Testis (tissue), 2 donors: ENCODE measurements at regions not wholly inside any gene's neighbourhood (a gene's known extent, or its start where the extent isn't known, plus 50 kb on each side); places are given as distances from the start of the nearest gene placed in this dataset.
"Not testable (repeated sequence)": the region's sequence is repeated elsewhere in the genome, so short reads cannot be mapped to it uniquely, and the experiment has no call there.

ENCODE experiments used
- DNase-seq: peaks from one replicate; pipeline ENCODE4 v3.0.0-alpha.2; 2019
- H3K27ac ChIP-seq, 2 donors: fragments of 200-600 bp; sonication (generic); one replicate each; pipeline ENCODE4 v1.5.1; 2019
- H3K27me3 ChIP-seq: fragments of 200-600 bp; sonication (generic); one replicate; pipeline ENCODE4 v1.5.1; 2019
- H3K36me3 ChIP-seq: fragments of 200-600 bp; sonication (generic); one replicate; pipeline ENCODE4 v1.5.1; 2017; ENCODE audit warnings: low read depth; ENCODE audit errors: missing control alignments
- H3K4me1 ChIP-seq: fragments of 200-600 bp; sonication (generic); one replicate; pipeline ENCODE4 v1.5.1; 2019
- H3K4me3 ChIP-seq, 2 donors: fragments of 200-600 bp; sonication (generic); one replicate each; pipeline ENCODE4 v1.5.1; 2017 to 2019
- H3K9me3 ChIP-seq: fragments of 200-600 bp; sonication (generic); one replicate; pipeline ENCODE4 v1.5.1; 2017
- CTCF ChIP-seq, 3 experiments: fragments of 450-650 bp in 2 of 3; fragments of 200-600 bp in 1 of 3; sonication (generic) in 1 of 3; IDR thresholded peaks; one replicate each; pipeline ENCODE4 v1.5.1; 2016 to 2019; ENCODE audit warnings: antibody characterized with exemption in 3 of 3, mild to moderate bottlenecking in 2 of 3, moderate library complexity in 1 of 3
- POLR2A ChIP-seq: fragments of 450-650 bp; IDR thresholded peaks from one replicate; pipeline ENCODE4 v1.6.1; 2017; ENCODE audit warnings: antibody characterized with exemption, mild to moderate bottlenecking, moderate library complexity
- WGBS, 2 donors: methylation state at CpG; one replicate each; pipeline ENCODE4 v1.1.5; 2018; 5-methylcytosine and 5-hydroxymethylcytosine counted together
- intact Hi-C: fragments of 100-400 bp; cut with DNase I; formaldehyde crosslinking; loops from one replicate; pipeline ENCODE4 v1.15.1; 2023; ENCODE audit warnings: low total_unique reads

GRCh38 chr17:20774472-20775135, 195.1 kb downstream of the CDRT15L2 start:
- Histone ChIP-seq H3K4me3 (no peak overlapping the region), H3K9me3 (no peaks in the 10 kb centered on the region), H3K36me3 (no peaks in the 10 kb centered on the region), H3K27me3 (no peaks in the 10 kb centered on the region), H3K4me1 (no peaks in the 10 kb centered on the region), H3K27ac (no peak overlapping the region)
- DNase-seq: no peak
- intact Hi-C loops: no loop called here
- no peak for TF ChIP-seq POLR2A
- no peak for TF ChIP-seq CTCF (IDR thresholded peaks at IDR 0.05)
- WGBS, 2 donors: 57 to 62% methylated on average over 4 of the region's 4 CpGs

GRCh38 chr17:20775331-20775730, 195.8 kb downstream of the CDRT15L2 start:
- no peaks in the 10 kb centered on the region for H3K36me3 ChIP-seq
- H3K4me3 ChIP-seq: no peak overlapping the region
- no peak overlapping the region for H3K27ac ChIP-seq
- WGBS, 2 donors: 61 to 77% methylated on average over 14 to 19 of the region's 19 CpGs
- no peak for DNase-seq
- H3K9me3 ChIP-seq: no peaks in the 10 kb centered on the region
- no peaks in the 10 kb centered on the region for H3K27me3 ChIP-seq
- intact Hi-C loops: no loop called here
- no peaks in the 10 kb centered on the region for H3K4me1 ChIP-seq
- TF ChIP-seq CTCF (IDR thresholded peaks at IDR 0.05) (no peak), POLR2A (no peak)

DNA sequence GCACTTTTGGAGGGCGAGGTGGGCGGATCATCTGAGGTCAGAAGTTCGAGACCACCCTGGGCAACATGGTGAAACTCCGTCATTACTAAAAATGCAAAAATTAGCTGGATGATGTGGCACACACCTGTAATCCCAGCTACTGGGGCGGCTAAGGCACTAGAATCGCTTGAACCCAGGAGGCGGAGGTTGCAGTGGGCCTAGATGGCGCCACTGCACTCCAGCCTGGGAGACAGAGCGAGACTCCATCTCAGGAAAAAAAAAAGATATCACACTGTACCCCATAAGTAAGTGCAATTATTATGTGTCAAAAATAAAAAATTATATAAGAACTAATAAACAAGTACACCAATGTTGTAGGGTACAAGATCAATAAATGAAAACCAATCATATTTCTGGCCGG, 200.0 kb downstream of the CDRT15L2 start:
- DNase-seq: no peak
- TF ChIP-seq POLR2A: no peak
- TF ChIP-seq CTCF (IDR thresholded peaks at IDR 0.05): no peak
- H3K4me1 ChIP-seq: no peaks in the 10 kb centered on the region
- intact Hi-C loops: no loop called here
- no peak overlapping the region for H3K4me3 ChIP-seq
- H3K9me3 ChIP-seq: no peaks in the 10 kb centered on the region
- WGBS, 2 donors: 91 to 94% methylated on average over 10 of the region's 10 CpGs
- no peak overlapping the region for H3K27ac ChIP-seq
- no peaks in the 10 kb centered on the region for H3K36me3 ChIP-seq
- no peaks in the 10 kb centered on the region for H3K27me3 ChIP-seq

DNA sequence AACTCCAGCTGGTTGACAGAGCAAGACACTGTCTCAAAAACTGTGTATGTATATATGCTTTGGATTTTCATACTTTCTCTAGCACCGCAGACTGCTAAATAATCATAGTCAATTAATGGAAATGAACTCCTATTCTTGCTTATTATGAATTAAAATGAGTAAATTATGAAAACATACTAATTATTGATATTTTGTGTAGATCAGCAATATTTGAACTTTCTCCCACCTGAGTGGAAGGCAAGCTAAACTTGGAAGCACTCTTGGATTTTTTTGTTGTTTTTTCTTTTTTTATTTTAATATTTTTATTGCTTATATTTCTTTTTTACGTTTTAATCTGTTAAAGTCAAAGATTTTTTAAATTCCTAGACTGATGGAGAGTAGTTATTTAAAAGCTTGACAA, 201.7 kb downstream of the CDRT15L2 start:
- Histone ChIP-seq H3K9me3 (no peaks in the 10 kb centered on the region), H3K4me1 (no peaks in the 10 kb centered on the region), H3K36me3 (no peaks in the 10 kb centered on the region), H3K4me3 (no peak overlapping the region), H3K27me3 (no peaks in the 10 kb centered on the region), H3K27ac (no peak overlapping the region)
- intact Hi-C loops: no loop called here
- no peak for TF ChIP-seq CTCF (IDR thresholded peaks at IDR 0.05)
- TF ChIP-seq POLR2A: no peak
- 92 to 97% methylated on average over 2 of the region's 2 CpGs for WGBS, 2 donors
- no peak for DNase-seq

- WGBS, 2 donors: 94 to 95% methylated on average over 6 of the region's 6 CpGs
- intact Hi-C loops, H3K9me3 ChIP-seq, H3K4me3 ChIP-seq, H3K27ac ChIP-seq, H3K4me1 ChIP-seq, H3K36me3 ChIP-seq, DNase-seq, H3K27me3 ChIP-seq: not testable (repeated sequence)
Measured at GRCh38 chr17:20781869-20782268, 202.3 kb downstream of the CDRT15L2 start.
